ENCODE measurements at regions not wholly inside any gene's neighbourhood (a gene's known extent, or its start where the extent isn't known, plus 50 kb on each side); places are given as distances from the start of the nearest gene placed in this dataset.
A peak's percentile ranks its signal among the peaks of the same experiment; 100 is the strongest.
"Not testable (repeated sequence)": the region's sequence is repeated elsewhere in the genome, so short reads cannot be mapped to it uniquely, and the experiment has no call there.

- TF ChIP-seq, protein P1, sequence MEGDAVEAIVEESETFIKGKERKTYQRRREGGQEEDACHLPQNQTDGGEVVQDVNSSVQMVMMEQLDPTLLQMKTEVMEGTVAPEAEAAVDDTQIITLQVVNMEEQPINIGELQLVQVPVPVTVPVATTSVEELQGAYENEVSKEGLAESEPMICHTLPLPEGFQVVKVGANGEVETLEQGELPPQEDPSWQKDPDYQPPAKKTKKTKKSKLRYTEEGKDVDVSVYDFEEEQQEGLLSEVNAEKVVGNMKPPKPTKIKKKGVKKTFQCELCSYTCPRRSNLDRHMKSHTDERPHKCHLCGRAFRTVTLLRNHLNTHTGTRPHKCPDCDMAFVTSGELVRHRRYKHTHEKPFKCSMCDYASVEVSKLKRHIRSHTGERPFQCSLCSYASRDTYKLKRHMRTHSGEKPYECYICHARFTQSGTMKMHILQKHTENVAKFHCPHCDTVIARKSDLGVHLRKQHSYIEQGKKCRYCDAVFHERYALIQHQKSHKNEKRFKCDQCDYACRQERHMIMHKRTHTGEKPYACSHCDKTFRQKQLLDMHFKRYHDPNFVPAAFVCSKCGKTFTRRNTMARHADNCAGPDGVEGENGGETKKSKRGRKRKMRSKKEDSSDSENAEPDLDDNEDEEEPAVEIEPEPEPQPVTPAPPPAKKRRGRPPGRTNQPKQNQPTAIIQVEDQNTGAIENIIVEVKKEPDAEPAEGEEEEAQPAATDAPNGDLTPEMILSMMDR (IDR thresholded peaks at IDR 0.05; ENCODE audit: control insufficient read depth, extremely low read depth, insufficient read depth), result no peak
- no peak for DNase-seq (ENCODE audit: low read depth)
- H3K4me3 ChIP-seq (ENCODE audit: low read depth, low read length), result no peak overlapping the region
Measured at GRCh38 chrX:109184506-109185139, 297.3 kb downstream of the GUCY2F start.

DNA sequence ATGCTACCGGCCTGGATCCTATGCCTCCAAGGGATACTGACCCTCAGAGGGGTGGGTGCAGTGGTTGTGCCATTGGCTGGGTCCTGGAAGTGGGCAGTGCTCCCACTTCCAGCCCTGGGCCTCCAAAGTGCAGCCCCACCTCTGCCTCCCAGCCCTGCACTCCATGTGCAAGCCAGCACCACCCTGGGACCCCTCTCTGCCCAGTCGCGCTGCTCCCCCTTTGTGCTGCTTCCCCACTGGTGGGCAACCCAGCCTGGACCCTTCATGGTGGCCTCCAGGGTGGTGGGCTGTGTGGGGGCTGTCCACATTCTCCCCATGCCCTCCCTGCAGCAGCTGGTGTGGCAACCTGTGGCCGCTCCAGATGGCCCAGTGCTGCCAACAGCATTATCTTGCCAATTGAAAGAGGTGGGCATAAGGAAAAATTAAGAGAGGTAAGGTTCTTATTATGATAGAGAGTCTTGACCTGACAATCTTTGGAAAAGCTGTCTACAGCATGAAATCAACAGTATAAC is 309.7 kb downstream of the GUCY2F start:
- H3K4me3 ChIP-seq (ENCODE audit: low read depth, low read length), result no peak overlapping the region
- TF ChIP-seq, protein P1 (IDR thresholded peaks at IDR 0.05; ENCODE audit: control insufficient read depth, extremely low read depth, insufficient read depth), result no peak
- DNase-seq (ENCODE audit: low read depth), result no peak

DNA sequence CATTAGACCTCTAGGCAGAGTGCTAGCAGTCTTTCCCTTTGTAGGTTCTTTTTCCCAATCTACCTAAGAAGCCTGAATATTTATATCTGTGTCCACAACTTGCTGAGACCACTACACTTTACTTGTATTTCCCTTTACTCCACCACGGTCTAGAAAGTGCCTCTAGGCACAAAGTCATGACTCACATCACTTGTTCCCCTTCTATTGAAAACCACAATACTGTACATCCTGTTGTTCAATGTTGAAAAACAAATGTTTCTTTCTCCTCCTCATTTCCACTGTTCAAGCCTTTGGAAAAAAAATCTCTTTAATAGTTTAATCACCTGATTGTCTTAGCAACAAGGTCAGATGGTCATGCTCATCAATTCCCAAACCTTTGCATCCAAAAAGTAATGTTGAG is 326.7 kb downstream of the GUCY2F start:
- DNase-seq (ENCODE audit: low read depth), result no peak
- TF ChIP-seq, protein P1 (IDR thresholded peaks at IDR 0.05; ENCODE audit: control insufficient read depth, extremely low read depth, insufficient read depth), result no peak
- H3K4me3 ChIP-seq (ENCODE audit: low read depth, low read length), result no peak overlapping the region

GRCh38 chrX:109144173-109144572 is 337.7 kb downstream of the GUCY2F start:
- not testable (repeated sequence) for H3K4me3 ChIP-seq (ENCODE audit: low read depth, low read length)
- DNase-seq (ENCODE audit: low read depth), result peak; percentile 2

DNA sequence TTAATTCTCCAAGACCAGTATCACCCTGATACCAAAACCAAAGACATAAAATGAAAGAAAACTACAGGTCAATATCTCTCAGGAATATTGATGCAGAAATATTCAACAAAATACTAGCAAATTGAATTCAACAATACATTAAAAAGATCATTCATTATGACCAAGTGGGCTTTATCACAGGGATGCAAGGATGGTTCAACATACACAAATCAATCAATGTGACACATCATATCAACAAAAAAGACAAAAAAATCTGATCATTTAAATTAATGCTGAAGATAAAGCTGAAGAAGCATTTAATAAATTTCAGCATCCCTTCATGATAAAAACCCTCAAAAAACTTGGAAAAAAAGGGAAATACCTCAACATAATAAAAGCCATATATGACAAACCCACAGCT is 341.4 kb downstream of the GUCY2F start:
- TF ChIP-seq, protein P1 (IDR thresholded peaks at IDR 0.05; ENCODE audit: control insufficient read depth, extremely low read depth, insufficient read depth), result no peak
- DNase-seq (ENCODE audit: low read depth), result no peak
- no peak overlapping the region for H3K4me3 ChIP-seq (ENCODE audit: low read depth, low read length)

DNA sequence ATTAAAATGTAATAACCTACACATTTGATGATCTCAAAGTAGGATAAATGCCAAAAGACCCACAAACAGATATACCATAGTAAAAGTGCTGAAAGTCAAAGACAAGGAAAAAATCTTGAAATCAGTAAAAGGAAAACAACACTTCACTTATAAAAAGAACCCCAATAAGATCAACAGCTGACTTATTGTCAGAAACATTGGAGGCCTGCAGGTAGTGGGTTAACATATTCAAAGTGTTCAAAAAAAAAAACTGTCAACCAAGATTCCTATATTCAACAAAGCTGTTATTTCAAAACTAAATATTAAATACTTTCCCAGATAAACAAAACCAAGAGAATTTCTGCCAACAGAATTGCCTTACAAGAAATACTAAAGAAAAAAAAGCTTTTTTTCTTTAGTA is 347.1 kb downstream of the GUCY2F start:
- H3K4me3 ChIP-seq (ENCODE audit: low read depth, low read length), result no peak overlapping the region
- TF ChIP-seq, protein P1 (IDR thresholded peaks at IDR 0.05; ENCODE audit: control insufficient read depth, extremely low read depth, insufficient read depth), result no peak
- no peak for DNase-seq (ENCODE audit: low read depth)

- H3K4me3 ChIP-seq (ENCODE audit: low read depth, low read length), result no peak overlapping the region
- TF ChIP-seq, protein P1 (IDR thresholded peaks at IDR 0.05; ENCODE audit: control insufficient read depth, extremely low read depth, insufficient read depth), result no peak
- no peak for DNase-seq (ENCODE audit: low read depth)
Measured at GRCh38 chrX:109125304-109125703, 356.6 kb downstream of the GUCY2F start.
